GM12873 (cell line): ENCODE measurements at regions not wholly inside any gene's neighbourhood (a gene's known extent, or its start where the extent isn't known, plus 50 kb on each side); places are given as distances from the start of the nearest gene placed in this dataset.

ENCODE experiments used
- TF ChIP-seq, protein P1 (sequence below): IDR thresholded peaks from 2 replicates; pipeline ENCODE4 v1.5.1; 2012; ENCODE audit warnings: low read depth, mild to moderate bottlenecking, moderate library complexity, low read length, control low read depth; ENCODE audit not compliant: insufficient read depth; ENCODE audit errors: missing control alignments

GRCh38 chr4:131098976-131099375, 2003.0 kb downstream of the C4orf33 start:
- TF ChIP-seq, protein P1, sequence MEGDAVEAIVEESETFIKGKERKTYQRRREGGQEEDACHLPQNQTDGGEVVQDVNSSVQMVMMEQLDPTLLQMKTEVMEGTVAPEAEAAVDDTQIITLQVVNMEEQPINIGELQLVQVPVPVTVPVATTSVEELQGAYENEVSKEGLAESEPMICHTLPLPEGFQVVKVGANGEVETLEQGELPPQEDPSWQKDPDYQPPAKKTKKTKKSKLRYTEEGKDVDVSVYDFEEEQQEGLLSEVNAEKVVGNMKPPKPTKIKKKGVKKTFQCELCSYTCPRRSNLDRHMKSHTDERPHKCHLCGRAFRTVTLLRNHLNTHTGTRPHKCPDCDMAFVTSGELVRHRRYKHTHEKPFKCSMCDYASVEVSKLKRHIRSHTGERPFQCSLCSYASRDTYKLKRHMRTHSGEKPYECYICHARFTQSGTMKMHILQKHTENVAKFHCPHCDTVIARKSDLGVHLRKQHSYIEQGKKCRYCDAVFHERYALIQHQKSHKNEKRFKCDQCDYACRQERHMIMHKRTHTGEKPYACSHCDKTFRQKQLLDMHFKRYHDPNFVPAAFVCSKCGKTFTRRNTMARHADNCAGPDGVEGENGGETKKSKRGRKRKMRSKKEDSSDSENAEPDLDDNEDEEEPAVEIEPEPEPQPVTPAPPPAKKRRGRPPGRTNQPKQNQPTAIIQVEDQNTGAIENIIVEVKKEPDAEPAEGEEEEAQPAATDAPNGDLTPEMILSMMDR: no peak

DNA sequence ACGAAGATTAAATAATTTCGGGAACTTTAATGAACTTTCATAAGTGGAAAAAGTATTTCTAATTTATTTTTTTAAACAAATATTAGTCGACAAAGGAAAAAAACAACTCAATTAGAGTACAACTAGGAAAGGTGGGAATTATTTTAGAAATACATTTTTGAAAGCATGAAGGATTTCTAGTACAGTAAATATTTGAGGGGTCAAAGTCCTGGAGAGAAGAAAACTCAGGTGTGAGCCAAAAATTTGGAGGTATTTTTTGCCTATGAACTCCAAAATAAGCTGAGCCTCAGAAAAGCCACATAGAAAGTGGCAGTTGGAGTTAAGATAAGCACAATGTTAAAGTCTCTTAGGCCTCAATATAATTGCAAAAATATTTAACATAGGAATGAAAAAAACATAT, 2017.3 kb downstream of the C4orf33 start:
- TF ChIP-seq, protein P1: no peak

DNA sequence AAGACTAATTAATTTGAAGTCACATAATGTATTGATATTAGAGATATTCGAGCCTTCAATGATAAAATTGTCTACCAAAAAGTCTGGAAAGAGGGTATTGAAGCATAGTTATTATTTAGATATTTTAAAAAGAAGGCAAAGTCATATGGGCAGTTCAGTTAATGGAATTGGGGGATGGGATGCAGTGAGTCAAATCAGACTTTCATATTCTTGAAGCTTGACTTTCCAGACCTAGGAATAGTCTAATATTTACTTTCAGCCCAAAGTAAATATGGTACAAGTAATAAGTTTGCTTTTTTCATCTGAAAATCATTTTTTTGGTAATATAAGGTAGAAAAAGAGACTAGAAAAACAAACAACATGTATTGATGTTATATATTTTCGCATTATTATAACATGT, 2017.8 kb downstream of the C4orf33 start:
- TF ChIP-seq, protein P1: no peak

DNA sequence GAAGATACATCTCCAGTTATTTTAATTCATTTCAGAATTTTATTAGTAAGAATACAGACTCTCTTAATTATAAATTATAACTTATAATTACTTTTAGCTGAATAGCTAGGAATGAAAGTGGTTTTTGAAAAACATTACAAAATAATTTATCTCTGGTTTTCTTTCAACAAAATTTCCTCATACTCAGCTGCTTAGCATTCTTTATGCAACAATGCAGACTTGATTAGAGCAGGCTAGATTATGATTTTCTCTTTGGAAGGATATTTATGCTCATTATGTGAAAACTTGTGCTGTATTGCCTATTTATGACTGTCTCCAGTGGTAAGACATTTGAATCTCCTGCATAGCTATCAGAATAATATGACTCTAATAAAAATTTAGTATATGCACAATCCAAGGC, 2023.7 kb downstream of the C4orf33 start:
- TF ChIP-seq, protein P1: no peak

GRCh38 chr4:131137196-131137595, 2011.9 kb upstream of the PCDH10 start:
- TF ChIP-seq, protein P1: no peak

GRCh38 chr4:131159261-131159660, 1989.8 kb upstream of the PCDH10 start:
- TF ChIP-seq, protein P1: no peak

GRCh38 chr4:131192318-131192717, 1956.8 kb upstream of the PCDH10 start:
- TF ChIP-seq, protein P1: no peak

GRCh38 chr4:131207589-131207988, 1941.5 kb upstream of the PCDH10 start:
- TF ChIP-seq, protein P1: no peak
